AG04449 (cell line): ENCODE measurements at regions not wholly inside any gene's neighbourhood (a gene's known extent, or its start where the extent isn't known, plus 50 kb on each side); places are given as distances from the start of the nearest gene placed in this dataset.

Experiments
- CTCF ChIA-PET: fragments of 350-600 bp; formaldehyde crosslinking; extraction: SDS; loops from one replicate; lab custom pipeline; 2021; ENCODE audit warnings: antibody characterized with exemption; lab: Yijun Ruan, JAX
- POLR2A ChIA-PET: fragments of 400-600, 350-600 bp; formaldehyde crosslinking; extraction: SDS; loops from one replicate; lab custom pipeline; 2020; ENCODE audit warnings: antibody characterized with exemption, inconsistent platforms; lab: Yijun Ruan, JAX
- DNase-seq: peaks from one replicate; pipeline ENCODE4 v3.0.0-alpha.2; 2010; ENCODE audit warnings: low read depth, low spot score
- H3K4me3 ChIP-seq: 2 replicates; pipeline ENCODE4 v1.5.1; 2011; ENCODE audit warnings: low read depth, mild to moderate bottlenecking, control low read depth, low read length
- TF ChIP-seq, protein P1 (sequence below): IDR thresholded peaks from one replicate; pipeline ENCODE4 v1.5.1; 2011; ENCODE audit warnings: mild to moderate bottlenecking, moderate library complexity, low read length, control low read depth, inconsistent platforms; ENCODE audit not compliant: insufficient read depth; ENCODE audit errors: missing control alignments

DNA sequence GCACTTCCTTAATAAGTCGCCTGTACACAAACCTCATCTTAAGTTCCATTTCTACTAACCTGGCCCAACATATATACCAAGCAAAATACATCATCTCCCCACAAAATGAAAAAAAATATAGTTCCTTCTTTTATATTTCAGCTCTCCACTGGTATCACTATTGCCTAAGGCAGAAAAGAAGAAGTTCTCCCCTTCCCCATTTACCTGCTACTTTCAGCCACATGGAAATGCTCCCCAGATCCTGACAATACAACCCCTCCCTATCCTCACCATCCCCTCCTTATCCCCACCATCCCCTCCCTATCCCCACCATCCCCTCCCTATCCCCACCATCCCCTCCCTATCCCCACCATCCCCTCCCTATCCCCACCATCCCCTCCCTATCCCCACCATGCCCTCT is 175.7 kb downstream of the LINC00237 start:
- CTCF ChIA-PET = no interaction called here
- POLR2A ChIA-PET = no interaction called here
- H3K4me3 ChIP-seq = no peak overlapping the region
- no peak for DNase-seq
- TF ChIP-seq, protein P1, sequence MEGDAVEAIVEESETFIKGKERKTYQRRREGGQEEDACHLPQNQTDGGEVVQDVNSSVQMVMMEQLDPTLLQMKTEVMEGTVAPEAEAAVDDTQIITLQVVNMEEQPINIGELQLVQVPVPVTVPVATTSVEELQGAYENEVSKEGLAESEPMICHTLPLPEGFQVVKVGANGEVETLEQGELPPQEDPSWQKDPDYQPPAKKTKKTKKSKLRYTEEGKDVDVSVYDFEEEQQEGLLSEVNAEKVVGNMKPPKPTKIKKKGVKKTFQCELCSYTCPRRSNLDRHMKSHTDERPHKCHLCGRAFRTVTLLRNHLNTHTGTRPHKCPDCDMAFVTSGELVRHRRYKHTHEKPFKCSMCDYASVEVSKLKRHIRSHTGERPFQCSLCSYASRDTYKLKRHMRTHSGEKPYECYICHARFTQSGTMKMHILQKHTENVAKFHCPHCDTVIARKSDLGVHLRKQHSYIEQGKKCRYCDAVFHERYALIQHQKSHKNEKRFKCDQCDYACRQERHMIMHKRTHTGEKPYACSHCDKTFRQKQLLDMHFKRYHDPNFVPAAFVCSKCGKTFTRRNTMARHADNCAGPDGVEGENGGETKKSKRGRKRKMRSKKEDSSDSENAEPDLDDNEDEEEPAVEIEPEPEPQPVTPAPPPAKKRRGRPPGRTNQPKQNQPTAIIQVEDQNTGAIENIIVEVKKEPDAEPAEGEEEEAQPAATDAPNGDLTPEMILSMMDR = no peak

DNA sequence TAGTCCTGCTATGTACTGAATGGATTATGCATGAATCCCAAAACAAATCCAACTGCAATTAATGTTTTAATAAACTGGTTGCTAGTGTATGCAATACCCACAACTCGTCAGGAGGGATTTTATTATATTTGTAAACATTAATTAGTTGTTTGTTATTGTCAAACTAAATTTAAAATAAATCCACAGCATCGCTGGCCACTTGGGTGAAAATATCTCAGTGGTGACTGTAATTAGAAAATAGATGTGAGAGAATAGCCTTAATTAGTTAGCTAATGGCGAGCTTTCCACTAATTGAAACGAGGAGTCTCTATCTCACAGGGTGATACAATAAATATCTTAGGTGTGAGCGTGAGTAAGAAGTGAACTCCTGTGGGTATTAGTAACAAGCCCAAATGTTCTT is 176.8 kb downstream of the LINC00237 start:
- H3K4me3 ChIP-seq = no peak overlapping the region
- DNase-seq = no peak
- CTCF ChIA-PET = no interaction called here
- TF ChIP-seq, protein P1 = no peak
- POLR2A ChIA-PET = no interaction called here

DNA sequence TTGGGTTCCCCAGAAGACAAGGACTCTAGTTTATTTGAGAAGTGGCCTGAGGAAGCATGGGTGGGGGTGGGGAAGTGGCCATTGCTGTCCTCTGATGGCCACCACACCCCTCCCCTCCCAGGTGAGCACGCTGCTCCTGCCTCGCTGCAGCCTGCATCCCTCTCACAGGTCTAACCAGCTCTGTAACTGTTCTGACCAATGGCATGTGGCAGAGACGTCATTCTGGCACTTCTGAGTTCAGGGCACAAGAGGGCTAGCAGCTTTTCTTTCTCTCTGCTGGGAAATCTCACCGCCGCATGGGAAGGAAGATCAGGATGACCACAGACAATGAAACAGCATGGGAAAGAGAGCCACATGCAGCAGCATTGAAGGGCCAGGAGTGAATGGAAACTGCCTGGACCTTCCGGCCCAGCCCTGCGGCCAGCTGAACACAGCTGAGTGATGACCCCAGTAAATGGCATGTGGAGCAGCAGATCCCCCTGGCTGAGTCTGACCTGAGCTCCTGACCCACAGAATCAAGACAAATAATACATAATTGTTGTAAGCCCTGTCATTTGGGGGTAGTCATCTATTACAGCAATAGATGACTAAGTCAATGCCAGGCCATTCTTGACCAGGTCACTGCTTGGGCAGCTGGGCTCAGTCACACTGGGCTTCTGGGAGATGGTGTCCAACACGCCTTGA is 179.8 kb downstream of the LINC00237 start:
- TF ChIP-seq, protein P1 = no peak
- ChIA-PET POLR2A (no interaction called here), CTCF (no interaction called here)
- no peak overlapping the region for H3K4me3 ChIP-seq
- no peak for DNase-seq

DNA sequence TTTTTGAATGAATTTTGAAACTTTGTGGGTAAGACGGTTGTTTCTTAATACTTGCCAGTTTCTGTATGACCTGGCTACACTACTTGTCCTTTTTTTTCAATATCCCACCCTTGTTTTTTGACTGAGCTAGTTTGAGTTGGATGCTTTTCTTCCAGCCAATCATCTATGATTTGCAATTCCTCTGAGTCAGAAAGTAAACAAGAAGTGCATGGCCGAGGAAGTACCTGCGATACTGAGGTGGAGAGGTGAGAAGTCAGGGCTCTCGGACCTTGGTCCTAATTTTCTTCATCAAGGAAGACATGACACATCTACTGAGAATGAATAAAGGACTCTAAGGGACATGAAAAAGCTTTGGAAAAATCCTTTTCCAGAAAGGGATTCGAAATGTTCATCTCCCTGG is 185.7 kb downstream of the LINC00237 start:
- POLR2A ChIA-PET = no interaction called here
- TF ChIP-seq, protein P1 = no peak
- CTCF ChIA-PET = no interaction called here

DNA sequence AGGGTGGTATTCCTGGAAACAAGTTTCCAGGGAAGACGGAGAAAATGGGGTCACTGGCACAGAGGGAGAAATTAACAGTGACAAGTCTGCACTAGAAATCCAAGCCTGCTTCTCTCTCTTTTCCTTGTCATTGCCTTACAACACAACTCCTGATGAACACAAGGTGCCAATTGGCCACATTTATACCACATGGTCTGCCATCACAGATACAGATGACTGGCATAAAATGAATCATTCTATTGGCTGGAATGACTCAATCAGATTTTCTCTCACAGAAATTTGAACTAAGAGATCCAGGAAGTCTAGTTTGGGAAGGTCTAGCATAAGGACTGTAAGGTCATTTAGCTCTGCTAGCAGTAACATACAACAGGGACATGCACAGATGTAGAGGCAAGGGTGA is 190.3 kb downstream of the LINC00237 start:
- CTCF ChIA-PET = no interaction called here
- DNase-seq = no peak
- H3K4me3 ChIP-seq = no peak overlapping the region
- POLR2A ChIA-PET = no interaction called here
- TF ChIP-seq, protein P1 = no peak

More for the DNA sequence above, 185.7 kb downstream of the LINC00237 start:
- no peak overlapping the region for H3K4me3 ChIP-seq
- no peak for DNase-seq

DNA sequence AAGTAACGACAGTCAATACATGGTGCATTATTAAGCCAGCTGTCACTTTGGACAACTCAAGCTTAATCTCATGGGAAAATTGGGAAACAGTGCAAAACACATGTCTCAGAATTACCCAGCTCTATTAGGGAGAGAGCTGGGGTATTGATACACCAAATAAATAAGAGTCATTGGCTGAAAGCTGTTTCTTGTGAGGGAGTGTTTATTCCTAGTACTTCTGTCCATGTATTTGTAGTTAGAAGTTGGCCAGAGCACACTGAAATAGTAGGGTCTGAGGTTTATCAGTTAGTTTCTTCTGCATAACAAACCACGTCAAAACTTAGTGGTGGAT is 192.0 kb upstream of the RALGAPA2 start:
- CTCF ChIA-PET = no interaction called here
- H3K4me3 ChIP-seq = no peak overlapping the region
- POLR2A ChIA-PET = no interaction called here
- TF ChIP-seq, protein P1 = no peak
- no peak for DNase-seq
